ENCODE measurements at regions not wholly inside any gene's neighbourhood (a gene's known extent, or its start where the extent isn't known, plus 50 kb on each side); places are given as distances from the start of the nearest gene placed in this dataset.
A peak's percentile ranks its signal among the peaks of the same experiment; 100 is the strongest.
"Not testable (repeated sequence)": the region's sequence is repeated elsewhere in the genome, so short reads cannot be mapped to it uniquely, and the experiment has no call there.

DNA sequence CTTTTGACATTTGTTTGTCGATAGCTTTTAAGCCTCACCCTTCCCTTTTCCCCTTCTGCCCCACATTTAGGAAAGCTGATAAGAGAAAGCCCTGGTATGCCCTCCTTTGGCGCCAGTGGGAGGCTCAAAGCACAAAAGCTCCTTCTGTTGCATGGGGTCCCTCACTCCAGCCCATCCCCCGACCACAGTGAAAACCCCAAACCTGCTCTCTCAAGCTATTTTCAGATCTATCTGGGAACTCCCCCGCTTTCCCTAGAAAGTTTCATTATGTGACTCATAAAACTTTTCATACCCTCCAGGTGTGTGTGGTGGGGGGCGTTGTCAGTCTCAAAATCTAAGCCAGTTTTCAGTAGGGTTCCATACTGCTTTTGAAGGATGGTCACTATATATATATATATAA, 259.0 kb upstream of the PCDH7 start:
- DNase-seq = no peak

DNA sequence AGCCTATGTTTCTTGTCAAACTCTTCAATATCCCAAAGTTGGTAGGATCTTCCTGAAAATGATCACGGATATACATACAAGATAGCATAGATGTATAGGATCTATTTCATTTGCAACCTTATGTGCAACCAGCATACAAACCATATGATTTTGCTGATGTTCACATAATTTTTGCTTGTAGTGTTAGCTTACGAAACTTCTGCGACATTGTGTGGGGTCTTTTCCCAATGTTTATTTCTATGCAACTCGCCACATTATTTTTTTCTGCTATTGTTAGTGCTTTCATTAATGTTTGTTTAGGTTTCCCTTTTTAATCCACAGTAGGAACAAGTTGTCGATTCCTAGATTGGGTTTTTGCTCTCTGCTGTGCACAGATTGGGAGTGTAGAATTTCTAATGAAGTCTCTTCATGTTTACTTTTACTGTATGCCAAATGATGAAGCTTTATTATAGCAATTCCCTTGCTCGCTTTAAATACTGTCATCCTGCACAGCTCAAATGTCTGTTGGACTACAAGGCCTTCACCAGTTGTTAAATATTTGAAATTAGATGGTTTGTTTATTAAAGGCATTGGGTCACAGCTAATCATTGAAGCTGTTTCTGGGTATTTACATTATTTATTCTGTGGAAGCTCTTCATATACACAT, 257.6 kb upstream of the PCDH7 start:
- no peak for DNase-seq

DNA sequence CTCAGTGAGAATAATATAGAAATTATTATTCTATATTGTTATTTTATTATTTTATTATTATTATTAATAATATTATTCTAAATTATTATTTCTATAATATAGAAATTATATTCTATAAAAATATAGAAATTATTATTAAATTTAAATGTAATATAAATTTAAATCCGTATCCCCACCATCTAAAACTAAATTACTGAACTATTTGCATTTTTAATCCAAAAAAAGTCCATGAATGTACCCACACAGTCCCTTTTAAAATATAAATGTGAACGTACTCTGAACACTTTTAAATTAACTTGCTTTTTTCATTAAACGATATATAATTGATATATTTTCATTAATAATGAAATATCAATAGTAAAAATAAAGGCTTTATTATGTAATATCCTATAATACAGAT, 248.3 kb upstream of the PCDH7 start:
- no peak for DNase-seq

DNA sequence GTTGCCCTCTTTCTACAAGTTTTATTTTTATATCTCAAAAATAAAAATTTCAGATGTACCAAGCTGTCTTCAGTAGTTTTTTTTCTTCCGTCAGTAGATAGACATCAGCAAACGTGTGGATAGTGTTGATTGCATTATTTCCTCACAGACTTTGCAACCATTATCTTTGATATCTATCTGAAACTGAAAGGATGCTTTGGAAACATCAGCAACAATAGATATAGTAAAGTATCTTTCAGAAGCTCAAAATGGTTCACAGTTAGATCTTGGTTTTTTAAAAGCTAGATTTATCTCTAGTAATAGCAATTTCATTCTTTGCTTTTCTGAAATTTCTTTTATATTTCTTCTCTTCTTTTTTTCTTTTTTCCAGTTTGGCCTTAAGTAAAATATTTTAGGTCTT, 246.9 kb upstream of the PCDH7 start:
- no peak for DNase-seq

DNA sequence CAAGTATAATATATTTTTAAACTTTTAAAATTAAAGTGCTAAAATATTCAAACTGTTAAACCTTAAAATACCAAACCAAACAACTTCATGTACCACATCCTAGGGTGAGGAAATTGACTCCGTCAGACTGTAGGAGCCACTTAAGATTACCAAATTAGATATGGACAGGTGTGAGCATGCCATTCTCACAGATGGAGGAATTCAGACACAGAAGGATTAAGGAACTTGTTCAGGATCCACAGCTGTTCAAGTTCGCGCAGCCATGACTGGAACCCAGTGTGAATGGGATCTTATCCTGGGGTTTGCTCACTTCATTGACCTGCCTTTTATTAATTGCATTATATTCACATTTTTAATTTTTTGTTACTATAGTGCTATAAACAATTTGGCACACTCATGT, 224.9 kb upstream of the PCDH7 start:
- peak; percentile 75 to 89 for DNase-seq

DNA sequence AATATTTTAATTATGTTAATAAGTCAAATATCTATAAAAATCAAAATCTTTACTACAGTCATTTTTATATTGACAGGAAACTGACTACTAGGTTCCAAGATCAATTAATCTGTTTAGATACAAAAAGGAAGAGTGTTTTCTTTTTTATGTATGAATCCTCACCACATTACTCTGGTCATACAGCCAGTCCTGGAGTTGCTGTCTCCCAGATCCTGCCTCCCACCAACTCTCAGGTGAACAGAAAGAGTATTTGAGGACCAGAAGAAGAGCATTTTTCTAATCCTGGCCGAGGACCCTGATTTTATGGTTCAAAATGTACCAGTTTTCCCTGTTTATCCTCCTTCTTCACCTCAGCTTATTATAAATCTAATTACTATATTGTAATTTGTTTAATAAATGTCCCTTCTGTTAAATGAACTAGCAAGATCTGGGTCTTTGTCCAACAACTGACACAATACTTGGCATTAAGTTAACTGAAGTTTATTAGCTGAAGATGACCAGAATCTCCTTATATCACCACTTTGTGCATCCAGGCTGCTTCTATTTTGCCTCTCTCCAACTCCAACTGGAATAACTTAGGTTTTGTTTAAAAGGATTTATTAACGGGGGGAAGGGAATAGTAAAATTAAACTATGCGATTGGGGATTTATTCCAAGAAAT, 224.4 kb upstream of the PCDH7 start:
- no peak for DNase-seq

DNA sequence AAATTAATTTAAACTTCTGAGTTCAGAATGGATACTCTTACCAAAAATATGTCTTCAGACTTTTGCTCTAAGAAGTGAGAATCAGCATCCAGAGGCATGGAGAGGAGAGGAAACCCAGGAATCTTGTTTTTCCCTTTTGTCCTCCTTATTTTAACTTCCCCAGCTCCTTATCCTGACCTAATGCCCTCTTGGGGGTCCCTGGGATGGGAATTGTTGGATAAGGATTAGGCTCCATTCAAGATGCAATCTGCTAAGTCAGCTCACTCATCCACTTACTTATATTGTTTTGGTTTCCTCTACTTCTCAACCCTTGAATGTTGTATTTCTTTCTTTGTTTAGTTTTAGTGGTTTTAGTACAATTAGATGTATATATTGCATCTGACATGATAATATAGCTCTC, 208.4 kb upstream of the PCDH7 start:
- DNase-seq = no peak

DNA sequence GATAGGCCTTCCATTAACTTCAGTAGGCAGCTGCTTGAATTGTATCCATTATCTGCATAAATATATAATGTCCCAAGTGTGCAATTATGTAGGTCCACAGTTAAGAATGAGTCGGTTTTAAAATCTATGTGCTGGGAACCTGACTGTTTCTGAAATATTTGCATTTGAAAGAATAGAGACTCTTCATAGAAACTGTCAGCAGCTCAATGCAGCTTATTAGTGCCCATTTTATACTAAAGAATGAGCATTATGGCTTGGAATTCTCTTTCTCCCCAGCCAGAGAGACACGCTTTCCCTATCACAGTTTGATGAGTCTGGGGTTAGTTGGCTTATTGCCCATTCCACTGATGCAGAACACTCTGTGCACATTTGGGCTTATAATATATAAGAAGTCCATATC, 202.0 kb upstream of the PCDH7 start:
- DNase-seq = peak in 1 of 2 experiments; percentile 7

DNA sequence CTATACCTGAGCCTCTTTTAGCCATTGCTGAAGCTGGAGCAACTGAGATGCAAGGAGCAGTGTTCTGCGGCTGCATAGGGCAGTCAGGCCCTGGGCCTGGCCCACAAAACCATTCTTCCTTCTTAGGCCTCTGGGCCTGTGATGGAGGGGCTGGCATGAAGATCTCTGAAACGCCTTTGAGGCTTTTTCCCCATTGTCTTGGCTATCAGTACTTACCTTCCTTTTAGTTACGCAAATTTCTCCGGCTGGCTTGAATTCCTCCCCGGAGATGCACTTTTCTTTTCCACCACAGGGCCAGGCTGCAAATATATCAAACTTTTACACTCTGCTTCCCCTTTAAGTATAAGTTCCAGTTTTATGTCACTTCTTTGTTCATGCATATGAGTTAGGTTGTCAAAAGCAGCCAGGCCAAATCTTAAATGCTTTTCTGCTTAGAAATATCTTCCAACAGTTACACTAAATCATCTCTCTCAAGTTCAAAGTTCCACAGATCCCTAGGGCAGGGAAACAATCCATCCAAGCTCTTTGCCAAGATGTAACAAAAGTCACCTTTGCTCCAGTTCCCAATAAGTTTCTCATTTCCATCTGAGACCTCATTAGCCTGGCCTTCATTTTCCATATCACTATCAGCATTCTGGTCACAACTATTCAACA, 194.4 kb upstream of the PCDH7 start:
- no peak for DNase-seq

DNA sequence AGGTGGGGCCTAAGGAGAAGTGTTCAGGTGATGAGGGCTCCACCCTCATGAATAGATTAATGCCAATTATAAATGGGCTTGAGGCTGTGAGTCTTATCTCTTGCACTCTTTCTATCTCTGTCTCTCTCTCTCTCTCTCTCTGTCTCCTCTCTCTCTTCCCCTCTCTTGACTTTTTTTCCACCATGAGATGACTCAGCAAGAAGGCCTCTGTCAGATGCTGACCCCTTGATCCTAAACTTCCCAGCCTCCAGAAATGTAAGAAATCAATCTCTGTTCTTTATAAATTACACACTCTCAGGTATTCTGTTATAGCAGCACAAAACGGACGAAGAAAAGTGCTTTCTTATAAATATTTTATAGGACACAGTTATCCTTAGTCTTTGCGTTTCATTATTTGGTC, 184.9 kb upstream of the PCDH7 start:
- DNase-seq = no peak

DNA sequence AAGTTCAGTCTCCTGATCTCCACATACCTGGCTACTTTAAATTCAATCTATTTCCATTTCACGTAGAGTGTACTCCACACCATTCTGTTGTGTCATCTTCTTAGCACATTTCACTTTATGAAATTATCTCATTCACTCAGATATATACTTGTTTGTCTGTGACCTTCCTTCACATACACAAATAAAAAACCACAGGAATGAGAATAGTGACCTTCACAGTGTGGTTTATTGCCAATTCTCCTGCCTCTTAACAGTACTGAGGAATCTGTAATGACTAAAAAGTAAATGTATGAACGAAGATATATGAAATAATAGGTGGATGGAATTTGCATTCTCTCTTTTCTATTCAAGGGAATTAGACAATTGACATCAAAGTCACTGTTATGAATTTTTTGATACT, 183.9 kb upstream of the PCDH7 start:
- DNase-seq = no peak

DNA sequence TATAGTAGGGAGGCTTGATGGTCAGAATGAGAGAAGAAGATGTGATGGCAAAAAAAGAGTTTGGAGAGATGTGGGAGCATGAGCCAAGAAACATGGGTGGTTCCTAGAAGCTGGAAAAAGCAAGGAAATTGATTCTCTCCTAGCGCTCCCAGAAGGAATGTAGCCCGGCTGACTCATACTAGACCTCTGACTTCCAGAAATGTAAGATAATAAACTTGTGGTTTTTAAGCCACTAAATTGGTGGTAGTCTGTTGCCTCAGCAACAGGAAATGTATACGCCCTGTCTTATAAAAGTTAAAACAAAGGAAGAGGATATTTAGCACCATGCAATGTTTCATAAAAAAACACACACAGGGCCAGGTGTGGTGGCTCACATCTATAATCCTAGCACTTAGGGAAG, 182.7 kb upstream of the PCDH7 start:
- no peak for DNase-seq

DNA sequence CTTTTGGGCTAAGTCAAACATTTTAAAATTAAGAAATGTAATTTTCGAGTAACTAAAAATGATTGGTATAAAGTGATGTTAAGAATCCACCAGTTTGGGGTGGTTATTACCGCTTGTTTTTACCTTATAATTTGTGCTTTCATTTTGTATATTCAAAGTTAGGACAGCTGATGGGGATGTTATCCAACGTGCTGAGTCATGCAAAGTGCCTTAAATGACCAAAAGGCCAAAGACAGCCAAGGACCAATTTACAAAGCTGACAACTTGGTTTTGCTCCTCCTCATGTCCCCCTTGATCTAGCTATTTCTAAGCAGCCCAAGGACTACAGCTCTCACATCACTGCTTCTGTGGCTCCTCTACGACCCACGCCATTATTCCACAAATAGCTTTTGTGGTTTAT, 181.4 kb upstream of the PCDH7 start:
- no peak for DNase-seq

DNA sequence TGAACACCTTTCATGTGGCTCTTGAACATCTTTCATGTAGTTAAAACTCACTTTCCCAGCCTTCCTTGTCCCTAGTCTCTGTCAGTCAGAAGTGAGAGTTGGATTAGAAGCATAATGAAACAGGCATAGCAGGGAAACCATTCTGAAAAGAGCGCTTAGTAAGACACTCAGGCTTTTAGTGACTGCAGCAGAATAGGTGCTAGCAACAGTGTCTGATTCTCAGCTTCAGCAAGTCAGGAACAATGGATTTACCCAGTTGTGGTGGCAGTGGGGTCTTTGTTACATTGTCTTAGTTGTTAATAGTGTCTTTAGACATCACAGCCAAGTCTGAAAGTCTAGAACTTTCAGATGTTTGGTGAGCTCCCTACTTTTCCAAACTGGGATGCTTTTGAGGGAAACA, 177.1 kb upstream of the PCDH7 start:
- DNase-seq = no peak

DNA sequence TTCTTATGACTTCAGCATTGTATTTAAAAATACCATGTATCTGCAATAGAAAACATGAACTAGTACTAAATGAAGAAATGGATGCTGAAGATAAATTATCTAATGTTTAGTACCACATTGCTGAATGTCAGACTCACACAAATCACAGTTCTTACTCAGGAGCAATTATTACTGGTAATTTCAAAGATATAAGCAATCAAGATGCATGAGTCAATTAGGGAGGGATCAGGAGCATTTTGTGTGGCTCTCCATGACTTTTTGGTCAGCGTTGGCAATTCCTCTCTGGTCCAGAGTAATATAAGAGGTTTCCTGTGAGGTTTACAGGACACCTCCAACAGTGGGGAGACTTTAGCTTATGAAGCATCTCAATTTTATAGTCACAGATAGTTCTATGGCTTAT, 167.0 kb upstream of the PCDH7 start:
- no peak for DNase-seq

DNA sequence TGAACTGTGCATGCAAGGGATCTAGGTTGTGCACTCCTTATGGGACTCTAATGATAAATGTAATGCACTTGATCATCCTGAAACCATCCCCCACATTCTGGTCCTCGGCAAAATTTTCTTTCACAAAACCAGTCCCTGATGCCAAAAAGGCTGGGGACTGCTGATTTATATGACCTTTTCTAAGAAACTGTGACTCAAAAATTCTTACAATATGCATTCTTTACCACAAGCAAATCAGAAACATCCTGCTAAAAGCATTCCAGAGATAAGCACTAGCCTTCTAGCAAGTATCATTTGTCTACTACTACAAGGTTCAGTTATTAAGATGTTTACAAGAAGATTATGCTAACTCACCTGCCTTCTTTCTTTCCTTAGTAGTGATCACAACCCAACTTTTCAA, 166.5 kb upstream of the PCDH7 start:
- DNase-seq = no peak

DNA sequence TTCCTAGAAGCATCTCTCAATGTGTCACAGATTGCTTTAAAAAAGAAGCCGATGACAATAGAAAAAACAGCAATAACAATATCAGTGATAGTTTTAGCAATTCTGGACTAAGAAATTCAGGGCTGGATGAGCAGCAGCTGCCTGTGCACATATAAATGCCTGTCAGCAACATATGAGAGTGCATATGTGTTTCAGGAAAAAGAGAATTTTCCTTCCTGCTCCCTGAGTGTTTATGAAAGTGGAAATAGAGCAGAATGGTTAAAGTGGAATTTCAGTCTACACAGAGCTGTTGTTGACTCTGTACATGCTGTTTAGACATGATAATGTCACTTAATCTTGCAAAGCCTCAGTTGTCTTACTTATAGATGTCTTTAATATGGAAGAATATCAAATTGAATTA, 164.4 kb upstream of the PCDH7 start:
- DNase-seq = no peak

DNA sequence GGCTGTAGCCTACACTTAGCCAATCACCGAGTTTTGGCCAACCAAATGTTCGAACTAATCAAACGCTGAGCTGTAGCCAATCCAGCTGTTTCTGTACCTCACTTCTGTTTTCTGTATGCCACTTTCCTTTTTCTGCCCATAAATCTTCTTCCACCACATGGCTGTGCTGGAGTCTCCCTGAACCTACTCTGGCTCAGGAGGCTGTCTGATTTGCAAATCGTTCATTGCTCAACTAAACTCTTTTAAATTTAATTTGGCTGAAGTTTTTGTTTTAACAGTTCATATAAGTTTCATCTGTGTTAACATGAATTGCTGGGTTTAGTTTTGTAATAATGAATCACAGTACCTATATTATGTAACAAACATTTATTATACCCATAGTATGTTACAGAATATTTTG, 160.7 kb upstream of the PCDH7 start:
- DNase-seq = no peak

DNA sequence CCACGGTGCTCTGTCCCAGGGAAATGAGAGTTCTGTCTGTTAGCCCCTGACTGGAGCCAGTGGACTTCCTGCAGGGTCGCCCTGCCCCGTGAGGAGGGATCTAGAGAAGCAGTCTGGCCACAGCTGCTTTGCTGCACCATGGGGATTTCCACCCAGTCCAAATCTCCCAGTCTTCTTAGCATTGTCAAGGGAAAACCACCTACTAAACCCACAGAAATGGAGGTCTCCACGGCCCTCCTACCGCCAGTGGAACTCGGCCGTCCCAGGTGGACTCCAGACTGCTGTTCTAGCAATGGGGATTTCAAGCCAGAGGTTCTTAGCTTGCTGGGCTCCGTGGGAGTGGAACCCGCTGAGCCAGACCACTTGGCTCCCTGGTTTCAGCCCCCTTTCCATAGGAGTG, 133.3 kb upstream of the PCDH7 start:
- DNase-seq = no peak

DNA sequence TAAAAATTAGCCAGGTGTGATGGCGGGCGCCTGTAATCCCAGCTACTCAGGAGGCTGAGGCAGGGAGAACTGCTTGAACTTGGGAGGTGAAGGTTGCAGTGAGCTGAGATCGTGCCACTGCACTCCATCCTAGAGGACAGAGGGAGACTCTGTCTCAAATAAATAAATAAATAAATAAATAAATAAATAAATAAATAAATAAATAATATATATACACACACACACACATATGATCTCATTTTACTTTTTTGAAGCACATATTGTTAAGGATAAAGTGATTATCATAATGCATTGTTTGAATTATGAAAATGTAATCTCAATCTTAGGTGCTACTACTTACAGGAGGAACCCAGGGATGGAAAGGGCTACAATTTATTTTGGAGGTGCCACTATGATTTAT, 130.5 kb upstream of the PCDH7 start:
- not testable (repeated sequence) for DNase-seq

DNA sequence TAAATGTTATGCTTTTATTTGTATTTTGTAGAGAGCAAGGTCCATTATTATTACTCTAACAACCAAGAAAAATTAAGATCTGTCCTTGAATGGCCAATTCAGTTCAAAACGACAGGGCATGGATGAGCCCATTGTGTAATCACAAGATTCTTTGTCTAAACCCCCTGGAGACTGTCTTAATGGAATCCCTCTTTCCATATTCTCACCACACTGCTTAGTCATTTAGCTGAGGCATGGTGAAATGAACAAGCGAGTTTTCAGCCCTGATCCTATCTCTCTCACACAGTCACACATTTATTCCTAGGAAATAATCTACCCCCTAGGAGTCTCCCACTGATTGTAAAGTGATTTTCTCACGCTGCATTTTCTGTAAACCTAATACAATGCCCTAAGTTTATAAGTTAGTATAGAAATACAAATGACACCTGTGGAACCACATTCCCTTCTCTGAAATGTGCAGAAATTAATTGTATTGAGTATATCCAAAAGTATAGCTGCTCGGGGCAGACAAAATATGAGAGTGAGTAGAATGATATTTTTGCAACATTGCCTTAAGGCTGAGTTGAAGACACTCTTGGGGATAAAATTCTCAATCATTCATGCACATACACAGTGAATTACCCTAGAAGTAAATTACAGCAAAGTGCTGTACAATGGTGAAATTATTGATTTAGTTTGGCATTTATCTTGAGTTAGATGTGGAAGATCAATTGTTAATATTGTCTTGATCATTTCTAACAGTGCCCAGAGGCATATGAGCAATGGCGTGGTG, 119.7 kb upstream of the PCDH7 start:
- no peak for DNase-seq

DNA sequence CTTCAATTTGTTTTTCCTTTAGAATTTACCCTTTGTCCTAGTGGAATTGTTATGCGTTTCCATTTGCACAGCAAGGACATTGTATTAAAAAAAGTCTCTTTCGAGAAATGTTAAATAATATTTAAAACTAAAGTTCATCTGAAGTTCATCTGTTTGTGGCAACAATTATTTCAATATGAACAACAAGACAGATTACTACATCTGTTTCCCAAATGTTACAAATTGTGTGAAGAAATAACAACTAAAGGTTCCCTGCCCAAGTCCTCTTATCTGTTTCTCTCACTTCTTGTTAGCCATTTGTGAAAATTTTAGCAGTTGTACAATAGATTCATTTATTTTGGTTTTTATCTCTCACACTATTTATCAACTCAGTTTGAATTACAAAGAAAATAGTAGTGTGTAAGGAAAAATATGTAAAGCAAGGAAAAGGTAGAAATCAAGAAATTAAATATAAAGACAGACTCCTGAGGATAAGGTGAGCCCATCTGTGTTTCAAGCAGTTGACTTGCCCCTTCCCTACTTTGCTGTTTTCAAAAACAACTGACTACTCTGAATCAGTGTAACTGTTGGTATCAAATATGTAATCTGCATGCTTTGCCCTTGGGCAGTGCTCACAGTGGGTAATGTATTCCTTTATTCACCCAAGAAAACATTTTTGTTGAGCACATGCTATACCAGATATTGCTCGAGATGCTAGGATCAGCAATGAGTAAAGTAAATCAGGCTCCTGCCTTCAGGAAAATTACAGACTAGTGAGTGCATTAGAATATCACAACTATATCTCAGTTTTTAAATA, 118.9 kb upstream of the PCDH7 start:
- DNase-seq = no peak

DNA sequence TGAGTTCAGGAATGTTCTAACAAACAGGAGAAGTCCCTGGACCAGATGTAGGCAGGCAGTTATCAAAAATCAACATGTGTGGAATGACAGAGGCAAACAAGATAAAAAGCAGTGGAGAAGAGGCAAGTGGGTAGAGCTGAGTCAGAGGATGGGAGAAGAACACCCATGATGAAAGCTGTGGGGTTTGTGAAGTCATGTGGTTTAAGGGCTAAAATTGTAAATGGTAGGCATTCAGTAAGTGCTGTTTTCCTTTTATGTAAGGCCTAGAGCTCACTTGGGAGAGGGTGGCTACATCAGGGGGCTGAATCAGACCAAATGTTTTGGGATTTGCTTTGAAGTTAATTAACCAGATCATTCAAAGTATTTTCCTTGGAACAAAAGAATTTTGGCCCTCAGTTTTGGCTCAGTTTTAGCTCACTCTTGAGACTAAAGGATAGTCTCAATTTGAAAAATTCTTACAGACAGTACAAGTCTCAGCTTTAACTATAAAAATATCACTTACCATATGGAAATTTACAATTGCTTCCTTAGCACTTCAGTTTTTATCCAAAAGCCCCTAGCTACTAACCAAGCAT, 114.5 kb upstream of the PCDH7 start:
- DNase-seq = no peak

Measured in NCI-H524 (cell line).